Upper lobe of left lung (tissue), 6 donors: ENCODE measurements at regions not wholly inside any gene's neighbourhood (a gene's known extent, or its start where the extent isn't known, plus 50 kb on each side); places are given as distances from the start of the nearest gene placed in this dataset.

Experiments used
- ATAC-seq, 2 donors: fragments of 200-7000 bp; cut with Tn5 transposase; one replicate each; pipeline ENCODE4 v1.9.1; 2022; ENCODE audit warnings: mild to moderate bottlenecking in 2 of 2, moderate library complexity in 2 of 2; ENCODE audit not compliant: low FRiP score in 2 of 2
- DNase-seq, 2 donors: peaks; one replicate each; pipeline ENCODE4 v3.0.0-alpha.2; 2019 to 2020
- H3K27ac ChIP-seq, 4 donors: fragments of 200-600 bp; sonication (generic); one replicate each; pipeline ENCODE4 v1.5.1; 2016 to 2019
- H3K27me3 ChIP-seq, 4 donors: fragments of 200-600 bp; sonication (generic); one replicate each; pipeline ENCODE4 v1.5.1; 2017 to 2019
- H3K36me3 ChIP-seq, 4 donors: fragments of 200-600 bp; sonication (generic); one replicate each; pipeline ENCODE4 v1.5.1; 2016 to 2019
- H3K4me1 ChIP-seq, 4 donors: fragments of 200-600 bp; sonication (generic); one replicate each; pipeline ENCODE4 v1.5.1; 2018 to 2019
- H3K4me3 ChIP-seq, 4 donors: fragments of 200-600 bp; sonication (generic); one replicate each; pipeline ENCODE4 v1.5.1; 2017 to 2019; ENCODE audit warnings: mild to moderate bottlenecking in 2 of 4, moderate library complexity in 1 of 4
- H3K9me3 ChIP-seq, 4 donors: fragments of 200-600 bp; sonication (generic); one replicate each; pipeline ENCODE4 v1.5.1; 2018 to 2019
- EP300 ChIP-seq, 4 donors: sonication (generic); formaldehyde crosslinking; IDR thresholded peaks; one replicate each; pipeline ENCODE4 v1.5.1; 2017; ENCODE audit warnings: antibody characterized with exemption in 4 of 4, control low read depth in 2 of 4
- POLR2A ChIP-seq, 4 donors: fragments of 450-650 bp; IDR thresholded peaks; one replicate each; pipeline ENCODE4 v1.5.1; 2016 to 2017; ENCODE audit warnings: antibody characterized with exemption in 4 of 4, mild to moderate bottlenecking in 2 of 4
- POLR2AphosphoS5 ChIP-seq, 2 donors: sonication (generic); formaldehyde crosslinking; IDR thresholded peaks; one replicate each; pipeline ENCODE4 v1.5.1; 2017; ENCODE audit warnings: antibody characterized with exemption in 2 of 2
- WGBS, 2 donors: methylation state at CpG; one replicate each; pipeline ENCODE4 v1.1.5; 2017 to 2018; 5-methylcytosine and 5-hydroxymethylcytosine counted together
- TF ChIP-seq, protein P1 (sequence below), 6 experiments: fragments of 450-650 bp in 4 of 6; fragments of 200-600 bp in 2 of 6; sonication (generic) in 2 of 6; IDR thresholded peaks; one replicate each; pipeline ENCODE4 v1.5.1; 2016 to 2019; ENCODE audit warnings: antibody characterized with exemption in 6 of 6
- donor health status: DM: no; HTN: no; CAD: no; lungs with moderate emphysema.
- donor health status: DM: no; HTN: yes; CAD: no; lungs with severe emphysema.

DNA sequence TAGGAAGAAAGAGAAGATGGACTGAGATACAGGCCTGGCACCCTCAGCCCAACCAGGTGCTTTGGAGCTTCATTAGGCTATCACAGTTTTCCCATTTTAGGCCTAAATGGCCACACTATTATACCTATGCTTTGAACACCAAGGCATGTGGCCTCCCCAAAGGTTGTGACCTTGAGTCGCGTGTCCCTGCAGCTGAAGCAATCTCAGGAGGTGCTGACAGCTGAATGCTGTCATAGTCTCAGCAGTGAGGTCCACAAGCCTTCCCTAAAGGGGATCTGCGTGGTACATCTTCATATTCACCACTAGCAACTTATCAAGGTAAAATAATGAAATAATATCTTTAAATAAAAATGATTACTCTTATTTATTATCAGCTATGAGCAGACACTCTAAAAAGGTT is 707.9 kb upstream of the NRSN1 start:
- peaks cover 0 to 5% (median 0%) of the 10 kb centered on the region in 4 donors for H3K4me1 ChIP-seq
- 81 to 89% methylated on average over 3 of the region's 3 CpGs for WGBS, 2 donors
- no peak for ATAC-seq
- DNase-seq: no peak
- H3K9me3 ChIP-seq: no peaks in the 10 kb centered on the region
- H3K27ac ChIP-seq: no peak overlapping the region
- no peak overlapping the region for H3K4me3 ChIP-seq
- H3K36me3 ChIP-seq: no peaks in the 10 kb centered on the region
- TF ChIP-seq EP300 (IDR thresholded peaks at IDR 0.05) (no peak), POLR2A (IDR thresholded peaks at IDR 0.05) (no peak), POLR2AphosphoS5 (IDR thresholded peaks at IDR 0.05) (no peak)
- TF ChIP-seq, protein P1, sequence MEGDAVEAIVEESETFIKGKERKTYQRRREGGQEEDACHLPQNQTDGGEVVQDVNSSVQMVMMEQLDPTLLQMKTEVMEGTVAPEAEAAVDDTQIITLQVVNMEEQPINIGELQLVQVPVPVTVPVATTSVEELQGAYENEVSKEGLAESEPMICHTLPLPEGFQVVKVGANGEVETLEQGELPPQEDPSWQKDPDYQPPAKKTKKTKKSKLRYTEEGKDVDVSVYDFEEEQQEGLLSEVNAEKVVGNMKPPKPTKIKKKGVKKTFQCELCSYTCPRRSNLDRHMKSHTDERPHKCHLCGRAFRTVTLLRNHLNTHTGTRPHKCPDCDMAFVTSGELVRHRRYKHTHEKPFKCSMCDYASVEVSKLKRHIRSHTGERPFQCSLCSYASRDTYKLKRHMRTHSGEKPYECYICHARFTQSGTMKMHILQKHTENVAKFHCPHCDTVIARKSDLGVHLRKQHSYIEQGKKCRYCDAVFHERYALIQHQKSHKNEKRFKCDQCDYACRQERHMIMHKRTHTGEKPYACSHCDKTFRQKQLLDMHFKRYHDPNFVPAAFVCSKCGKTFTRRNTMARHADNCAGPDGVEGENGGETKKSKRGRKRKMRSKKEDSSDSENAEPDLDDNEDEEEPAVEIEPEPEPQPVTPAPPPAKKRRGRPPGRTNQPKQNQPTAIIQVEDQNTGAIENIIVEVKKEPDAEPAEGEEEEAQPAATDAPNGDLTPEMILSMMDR (IDR thresholded peaks at IDR 0.05): no peak
- no peaks in the 10 kb centered on the region for H3K27me3 ChIP-seq

DNA sequence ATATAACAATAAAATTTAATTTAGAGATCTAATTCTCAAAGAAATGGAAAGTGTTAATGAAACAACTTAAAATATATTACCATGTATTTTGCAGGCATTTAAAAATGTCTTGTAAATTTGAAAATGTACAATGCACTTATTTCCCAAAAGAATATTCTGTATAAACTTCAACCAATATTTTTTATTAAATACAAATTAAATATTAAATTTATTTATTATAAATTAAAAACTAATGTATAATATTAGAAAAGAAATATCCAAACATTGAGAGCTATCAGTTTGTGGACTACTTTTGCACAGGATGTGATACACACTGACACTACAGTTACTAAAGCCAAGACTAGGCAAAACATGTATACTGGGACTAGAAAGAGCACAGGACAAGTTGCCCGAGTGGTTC is 707.0 kb upstream of the NRSN1 start:
- H3K4me3 ChIP-seq: no peak overlapping the region
- H3K4me1 ChIP-seq: peaks cover 0 to 3% (median 0%) of the 10 kb centered on the region in 4 donors
- DNase-seq: no peak
- no peak overlapping the region for H3K27ac ChIP-seq
- WGBS, 2 donors: 91 to 94% methylated on average over 1 of the region's 1 CpG
- TF ChIP-seq, protein P1 (IDR thresholded peaks at IDR 0.05): no peak
- TF ChIP-seq EP300 (IDR thresholded peaks at IDR 0.05): no peak
- no peak for TF ChIP-seq POLR2A (IDR thresholded peaks at IDR 0.05)
- TF ChIP-seq POLR2AphosphoS5 (IDR thresholded peaks at IDR 0.05): no peak
- H3K36me3 ChIP-seq: no peaks in the 10 kb centered on the region
- H3K27me3 ChIP-seq: no peaks in the 10 kb centered on the region
- ATAC-seq: no peak
- no peaks in the 10 kb centered on the region for H3K9me3 ChIP-seq

DNA sequence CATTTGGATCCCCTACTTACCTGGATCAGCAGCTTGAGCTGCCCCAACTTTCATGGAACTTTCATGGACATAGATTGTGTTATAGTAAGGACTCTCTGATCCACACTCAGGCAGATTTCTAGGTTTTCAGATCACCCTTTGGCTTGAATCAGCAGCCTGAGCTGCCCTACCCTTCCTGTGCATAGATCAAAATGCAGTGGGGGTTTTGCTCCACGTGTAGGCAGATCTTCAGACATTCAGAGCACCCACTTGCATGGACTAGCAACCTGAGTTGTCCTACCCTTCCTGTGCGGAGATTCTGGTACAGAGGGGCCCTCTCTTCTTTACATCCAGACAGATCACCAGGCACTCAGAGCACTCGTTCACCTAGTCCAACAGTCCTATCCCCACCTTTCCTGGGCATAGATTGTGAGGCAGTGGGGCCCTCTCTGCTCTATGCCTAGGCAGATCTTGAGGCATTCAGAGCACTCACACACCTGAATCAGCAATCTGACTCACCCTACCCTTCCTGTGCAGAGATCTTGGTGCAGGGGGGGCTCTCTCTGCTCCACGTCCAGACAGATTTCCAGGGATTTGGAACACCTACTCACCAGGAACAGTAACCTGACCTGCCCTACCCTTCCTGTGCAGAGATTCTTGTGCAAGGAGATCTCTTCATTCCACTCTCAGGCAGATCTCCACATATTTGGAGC is 705.2 kb upstream of the NRSN1 start:
- H3K27me3 ChIP-seq: no peaks in the 10 kb centered on the region
- H3K36me3 ChIP-seq: no peaks in the 10 kb centered on the region
- ATAC-seq: no peak
- no peak for TF ChIP-seq POLR2AphosphoS5 (IDR thresholded peaks at IDR 0.05)
- TF ChIP-seq, protein P1 (IDR thresholded peaks at IDR 0.05): no peak
- no peak for TF ChIP-seq EP300 (IDR thresholded peaks at IDR 0.05)
- no peak for TF ChIP-seq POLR2A (IDR thresholded peaks at IDR 0.05)
- WGBS, 2 donors: 76 to 87% methylated on average over 4 of the region's 4 CpGs
- H3K27ac ChIP-seq: no peak overlapping the region
- H3K4me1 ChIP-seq: no peaks in the 10 kb centered on the region
- DNase-seq: no peak
- H3K4me3 ChIP-seq: no peak overlapping the region
- no peaks in the 10 kb centered on the region for H3K9me3 ChIP-seq

DNA sequence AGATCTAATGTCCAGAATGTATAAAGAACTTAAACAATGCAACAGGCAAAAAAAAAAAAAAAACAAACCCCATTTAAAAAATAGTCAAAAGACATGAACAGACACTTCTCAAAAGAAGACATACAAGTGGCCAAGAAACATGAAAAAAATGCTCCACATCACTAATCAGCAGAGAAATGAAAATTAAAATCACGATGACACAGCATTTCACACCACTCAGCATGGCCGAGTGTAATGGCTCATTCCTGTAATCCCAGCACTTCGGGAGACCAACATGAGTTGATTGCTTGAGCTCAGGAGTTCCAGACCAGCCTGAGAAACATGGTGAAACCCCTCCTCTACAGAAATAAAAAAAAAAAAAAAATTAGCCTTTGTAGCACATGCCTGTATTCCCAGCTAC is 701.4 kb upstream of the NRSN1 start:
- no peak for DNase-seq
- WGBS, 2 donors: 85 to 95% methylated on average over 3 of the region's 3 CpGs
- H3K4me3 ChIP-seq: no peak overlapping the region

More for the DNA sequence above, 701.4 kb upstream of the NRSN1 start:
- Histone ChIP-seq H3K27ac (no peak overlapping the region), H3K27me3 (no peaks in the 10 kb centered on the region), H3K36me3 (no peaks in the 10 kb centered on the region), H3K9me3 (peaks cover 0 to 10% (median 0%) of the 10 kb centered on the region in 4 donors), H3K4me1 (no peaks in the 10 kb centered on the region)
- TF ChIP-seq EP300 (IDR thresholded peaks at IDR 0.05) (no peak), POLR2AphosphoS5 (IDR thresholded peaks at IDR 0.05) (no peak), POLR2A (IDR thresholded peaks at IDR 0.05) (no peak)
- TF ChIP-seq, protein P1 (IDR thresholded peaks at IDR 0.05): no peak
- no peak for ATAC-seq
